ENCODE measurements at regions not wholly inside any gene's neighbourhood (a gene's known extent, or its start where the extent isn't known, plus 50 kb on each side); places are given as distances from the start of the nearest gene placed in this dataset.
"Not testable (repeated sequence)": the region's sequence is repeated elsewhere in the genome, so short reads cannot be mapped to it uniquely, and the experiment has no call there.

- Histone ChIP-seq H3K4me3 (ENCODE audit: low read depth in 1 of 3, low read length in 3 of 3) (no peak overlapping the region), H3K9ac (ENCODE audit: low read depth in 1 of 2, low read length in 2 of 2) (no peak overlapping the region), H3K27me3 (ENCODE audit: control insufficient read depth in 4 of 4, insufficient read depth in 4 of 4, low read length in 3 of 4) (no peaks in the 10 kb centered on the region), H3K9me3 (ENCODE audit: control insufficient read depth in 4 of 4, low read length in 3 of 4) (no peaks in the 10 kb centered on the region), H3K27ac (ENCODE audit: low read depth in 1 of 2, low read length in 2 of 2) (no peak overlapping the region), H3K36me3 (ENCODE audit: control insufficient read depth in 4 of 4, insufficient read depth in 3 of 4, low read depth in 1 of 4, low read length in 3 of 4) (no peaks in the 10 kb centered on the region), H3K4me1 (ENCODE audit: control insufficient read depth in 4 of 4, insufficient read depth in 4 of 4, low read length in 3 of 4) (no peaks in the 10 kb centered on the region)
- TF ChIP-seq SP1 (IDR thresholded peaks at IDR 0.05): no peak
- DNase-seq (ENCODE audit: low spot score): no peak
- WGBS: 90% methylated on average over 3 of the region's 3 CpGs
Measured at GRCh38 chr6:81517455-81517854, 235.0 kb downstream of the TENT5A start.

- no peak for DNase-seq (ENCODE audit: low spot score)
- Histone ChIP-seq H3K4me1 (ENCODE audit: control insufficient read depth in 4 of 4, insufficient read depth in 4 of 4, low read length in 3 of 4) (peaks cover 0 to 2% (median 0%) of the 10 kb centered on the region in 4 donors), H3K36me3 (ENCODE audit: control insufficient read depth in 4 of 4, insufficient read depth in 3 of 4, low read depth in 1 of 4, low read length in 3 of 4) (no peaks in the 10 kb centered on the region), H3K4me3 (ENCODE audit: low read depth in 1 of 3, low read length in 3 of 3) (no peak overlapping the region), H3K9ac (ENCODE audit: low read depth in 1 of 2, low read length in 2 of 2) (no peak overlapping the region), H3K9me3 (ENCODE audit: control insufficient read depth in 4 of 4, low read length in 3 of 4) (no peaks in the 10 kb centered on the region), H3K27ac (ENCODE audit: low read depth in 1 of 2, low read length in 2 of 2) (no peak overlapping the region), H3K27me3 (ENCODE audit: control insufficient read depth in 4 of 4, insufficient read depth in 4 of 4, low read length in 3 of 4) (no peaks in the 10 kb centered on the region)
- WGBS: 76% methylated on average over 7 of the region's 7 CpGs
- TF ChIP-seq JUND (IDR thresholded peaks at IDR 0.05) (no peak), YY1 (IDR thresholded peaks at IDR 0.05) (no peak), RXRA (IDR thresholded peaks at IDR 0.05) (no peak), HNF4G (IDR thresholded peaks at IDR 0.05) (no peak), GABPA (IDR thresholded peaks at IDR 0.05 in 1 of 2, conservative IDR thresholded peaks at IDR 0.05 in 1 of 2) (no peak), RAD21 (IDR thresholded peaks at IDR 0.05) (no peak), FOXA2 (IDR thresholded peaks at IDR 0.05) (no peak), REST (IDR thresholded peaks at IDR 0.05) (no peak), NR2F2 (IDR thresholded peaks at IDR 0.05) (no peak), ATF3 (IDR thresholded peaks at IDR 0.05) (no peak), EGR1 (IDR thresholded peaks at IDR 0.05; ENCODE audit: low read depth in 2 of 2) (no peak), MAX (IDR thresholded peaks at IDR 0.05) (no peak), SP1 (IDR thresholded peaks at IDR 0.05) (no peak), HNF4A (conservative IDR thresholded peaks at IDR 0.05) (no peak)
- TF ChIP-seq, protein P1, sequence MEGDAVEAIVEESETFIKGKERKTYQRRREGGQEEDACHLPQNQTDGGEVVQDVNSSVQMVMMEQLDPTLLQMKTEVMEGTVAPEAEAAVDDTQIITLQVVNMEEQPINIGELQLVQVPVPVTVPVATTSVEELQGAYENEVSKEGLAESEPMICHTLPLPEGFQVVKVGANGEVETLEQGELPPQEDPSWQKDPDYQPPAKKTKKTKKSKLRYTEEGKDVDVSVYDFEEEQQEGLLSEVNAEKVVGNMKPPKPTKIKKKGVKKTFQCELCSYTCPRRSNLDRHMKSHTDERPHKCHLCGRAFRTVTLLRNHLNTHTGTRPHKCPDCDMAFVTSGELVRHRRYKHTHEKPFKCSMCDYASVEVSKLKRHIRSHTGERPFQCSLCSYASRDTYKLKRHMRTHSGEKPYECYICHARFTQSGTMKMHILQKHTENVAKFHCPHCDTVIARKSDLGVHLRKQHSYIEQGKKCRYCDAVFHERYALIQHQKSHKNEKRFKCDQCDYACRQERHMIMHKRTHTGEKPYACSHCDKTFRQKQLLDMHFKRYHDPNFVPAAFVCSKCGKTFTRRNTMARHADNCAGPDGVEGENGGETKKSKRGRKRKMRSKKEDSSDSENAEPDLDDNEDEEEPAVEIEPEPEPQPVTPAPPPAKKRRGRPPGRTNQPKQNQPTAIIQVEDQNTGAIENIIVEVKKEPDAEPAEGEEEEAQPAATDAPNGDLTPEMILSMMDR (IDR thresholded peaks at IDR 0.05; ENCODE audit: low read depth, low read length, missing input control): no peak
- TF ChIP-seq, protein P2, sequence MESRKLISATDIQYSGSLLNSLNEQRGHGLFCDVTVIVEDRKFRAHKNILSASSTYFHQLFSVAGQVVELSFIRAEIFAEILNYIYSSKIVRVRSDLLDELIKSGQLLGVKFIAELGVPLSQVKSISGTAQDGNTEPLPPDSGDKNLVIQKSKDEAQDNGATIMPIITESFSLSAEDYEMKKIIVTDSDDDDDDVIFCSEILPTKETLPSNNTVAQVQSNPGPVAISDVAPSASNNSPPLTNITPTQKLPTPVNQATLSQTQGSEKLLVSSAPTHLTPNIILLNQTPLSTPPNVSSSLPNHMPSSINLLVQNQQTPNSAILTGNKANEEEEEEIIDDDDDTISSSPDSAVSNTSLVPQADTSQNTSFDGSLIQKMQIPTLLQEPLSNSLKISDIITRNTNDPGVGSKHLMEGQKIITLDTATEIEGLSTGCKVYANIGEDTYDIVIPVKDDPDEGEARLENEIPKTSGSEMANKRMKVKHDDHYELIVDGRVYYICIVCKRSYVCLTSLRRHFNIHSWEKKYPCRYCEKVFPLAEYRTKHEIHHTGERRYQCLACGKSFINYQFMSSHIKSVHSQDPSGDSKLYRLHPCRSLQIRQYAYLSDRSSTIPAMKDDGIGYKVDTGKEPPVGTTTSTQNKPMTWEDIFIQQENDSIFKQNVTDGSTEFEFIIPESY (IDR thresholded peaks at IDR 0.05): no peak
Measured at GRCh38 chr6:81515562-81516453, 236.7 kb downstream of the TENT5A start.

DNA sequence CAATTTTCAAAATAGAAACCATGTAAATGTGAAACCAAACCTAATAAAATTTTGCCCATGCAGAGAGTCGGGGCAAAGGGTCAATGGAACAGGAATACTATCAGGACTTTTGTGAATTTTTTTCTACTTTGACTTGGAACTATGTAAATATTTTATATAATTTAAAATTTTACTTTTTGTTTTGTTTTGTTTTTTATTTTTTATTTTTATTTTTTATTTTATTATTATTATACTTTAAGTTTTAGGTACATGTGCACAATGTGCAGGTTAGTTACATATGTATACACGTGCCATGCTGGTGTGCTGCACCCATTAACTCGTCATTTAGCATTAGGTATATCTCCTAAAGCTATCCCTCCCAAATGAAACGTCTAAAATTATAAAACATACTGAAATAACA is 238.3 kb downstream of the TENT5A start:
- DNase-seq (ENCODE audit: low spot score); H3K9ac ChIP-seq (ENCODE audit: low read depth in 1 of 2, low read length in 2 of 2); H3K36me3 ChIP-seq (ENCODE audit: control insufficient read depth in 4 of 4, insufficient read depth in 3 of 4, low read depth in 1 of 4, low read length in 3 of 4); H3K27ac ChIP-seq (ENCODE audit: low read depth in 1 of 2, low read length in 2 of 2); H3K4me3 ChIP-seq (ENCODE audit: low read depth in 1 of 3, low read length in 3 of 3); H3K9me3 ChIP-seq (ENCODE audit: control insufficient read depth in 4 of 4, low read length in 3 of 4); H3K27me3 ChIP-seq (ENCODE audit: control insufficient read depth in 4 of 4, insufficient read depth in 4 of 4, low read length in 3 of 4); H3K4me1 ChIP-seq (ENCODE audit: control insufficient read depth in 4 of 4, insufficient read depth in 4 of 4, low read length in 3 of 4): not testable (repeated sequence)
- WGBS: 85% methylated on average over 4 of the region's 4 CpGs
